Breast epithelium (tissue), 3 donors: ENCODE measurements at regions not wholly inside any gene's neighbourhood (a gene's known extent, or its start where the extent isn't known, plus 50 kb on each side); places are given as distances from the start of the nearest gene placed in this dataset.

Source experiments
- POLR2AphosphoS5 ChIP-seq, 3 donors: sonication (generic); formaldehyde crosslinking; IDR thresholded peaks; one replicate each; pipeline ENCODE4 v1.6.1; 2017; ENCODE audit warnings: antibody characterized with exemption in 3 of 3
- TF ChIP-seq, protein P1 (sequence below), 3 donors: fragments of 450-650 bp; IDR thresholded peaks; one replicate each; pipeline ENCODE4 v1.5.1; 2016 to 2017; ENCODE audit warnings: antibody characterized with exemption in 3 of 3, mild to moderate bottlenecking in 3 of 3, moderate library complexity in 3 of 3

DNA sequence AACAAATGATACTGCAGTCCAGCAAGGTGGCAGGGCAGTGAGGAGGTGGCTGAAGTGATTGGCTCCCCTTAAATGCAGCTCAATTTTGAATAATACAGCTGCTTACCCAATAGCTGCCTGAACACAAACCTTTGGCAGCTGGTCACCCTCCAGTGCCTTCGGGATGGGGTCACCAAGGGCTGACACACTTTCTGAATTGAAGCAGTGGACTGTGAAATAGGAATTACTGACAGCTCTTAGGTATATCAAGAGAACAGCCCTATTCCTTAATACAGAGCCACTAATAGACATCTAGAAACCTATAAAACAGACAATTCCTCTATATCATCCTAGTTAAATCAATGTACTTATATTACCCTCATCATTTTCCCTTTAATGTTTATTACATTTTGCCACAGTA is 474.2 kb upstream of the KIRREL3 start:
- TF ChIP-seq, protein P1, sequence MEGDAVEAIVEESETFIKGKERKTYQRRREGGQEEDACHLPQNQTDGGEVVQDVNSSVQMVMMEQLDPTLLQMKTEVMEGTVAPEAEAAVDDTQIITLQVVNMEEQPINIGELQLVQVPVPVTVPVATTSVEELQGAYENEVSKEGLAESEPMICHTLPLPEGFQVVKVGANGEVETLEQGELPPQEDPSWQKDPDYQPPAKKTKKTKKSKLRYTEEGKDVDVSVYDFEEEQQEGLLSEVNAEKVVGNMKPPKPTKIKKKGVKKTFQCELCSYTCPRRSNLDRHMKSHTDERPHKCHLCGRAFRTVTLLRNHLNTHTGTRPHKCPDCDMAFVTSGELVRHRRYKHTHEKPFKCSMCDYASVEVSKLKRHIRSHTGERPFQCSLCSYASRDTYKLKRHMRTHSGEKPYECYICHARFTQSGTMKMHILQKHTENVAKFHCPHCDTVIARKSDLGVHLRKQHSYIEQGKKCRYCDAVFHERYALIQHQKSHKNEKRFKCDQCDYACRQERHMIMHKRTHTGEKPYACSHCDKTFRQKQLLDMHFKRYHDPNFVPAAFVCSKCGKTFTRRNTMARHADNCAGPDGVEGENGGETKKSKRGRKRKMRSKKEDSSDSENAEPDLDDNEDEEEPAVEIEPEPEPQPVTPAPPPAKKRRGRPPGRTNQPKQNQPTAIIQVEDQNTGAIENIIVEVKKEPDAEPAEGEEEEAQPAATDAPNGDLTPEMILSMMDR (IDR thresholded peaks at IDR 0.05): no peak
- TF ChIP-seq POLR2AphosphoS5 (IDR thresholded peaks at IDR 0.05): no peak
